A673 (cell line): ENCODE measurements at regions not wholly inside any gene's neighbourhood (a gene's known extent, or its start where the extent isn't known, plus 50 kb on each side); places are given as distances from the start of the nearest gene placed in this dataset.

Experiments used
- BruUV-seq: library from RNA; stranded (reverse); fragments of 400-500 nt; replicated peaks from 2 replicates; lab custom pipeline; 2021; lab: Mats Ljungman, UMichigan
- CTCF ChIA-PET: fragments of 300-600 bp; sonication (Branson Sonifier 250); formaldehyde crosslinking; loops from one replicate; lab custom pipeline; 2022; ENCODE audit warnings: antibody characterized with exemption; lab: Charles Lee
- POLR2A ChIA-PET: fragments of 300-600 bp; sonication (Branson Sonifier 250); formaldehyde crosslinking; loops from one replicate; lab custom pipeline; 2022; ENCODE audit warnings: antibody characterized with exemption; ENCODE audit not compliant: low non-redundant PET; lab: Charles Lee
- DNase-seq: peaks from one replicate; pipeline ENCODE4 v3.0.0-alpha.2; 2015; ENCODE audit warnings: low spot score
- H3K27ac ChIP-seq: fragments of 200-600 bp; sonication (generic); 2 replicates; pipeline ENCODE4 v1.5.1; 2016; ENCODE audit warnings: mixed run types, low read depth, mild to moderate bottlenecking, mixed read lengths, antibody characterized with exemption, low read length; ENCODE audit not compliant: poor library complexity, severe bottlenecking
- H3K27me3 ChIP-seq: fragments of 200-600 bp; sonication (generic); replicated peaks from 2 replicates; pipeline ENCODE4 v1.6.1; 2017; ENCODE audit warnings: mixed run types, low read depth, mild to moderate bottlenecking, mixed read lengths, antibody characterized with exemption, low read length; ENCODE audit not compliant: insufficient read depth, poor library complexity
- H3K36me3 ChIP-seq: fragments of 200-600 bp; sonication (generic); 2 replicates; pipeline ENCODE4 v1.6.1; 2016; ENCODE audit warnings: mixed run types, mild to moderate bottlenecking, mixed read lengths, antibody characterized with exemption, low read length; ENCODE audit not compliant: insufficient read depth, poor library complexity, severe bottlenecking
- H3K4me1 ChIP-seq: fragments of 200-600 bp; sonication (generic); 2 replicates; pipeline ENCODE4 v1.6.1; 2017; ENCODE audit warnings: mixed run types, mild to moderate bottlenecking, mixed read lengths, antibody characterized with exemption, low read length; ENCODE audit not compliant: insufficient read depth, poor library complexity, severe bottlenecking
- H3K4me3 ChIP-seq: fragments of 200-600 bp; sonication (generic); 2 replicates; pipeline ENCODE4 v1.5.1; 2016; ENCODE audit warnings: low read depth, mixed run types, mild to moderate bottlenecking, mixed read lengths, low read length; ENCODE audit not compliant: poor library complexity, severe bottlenecking
- H3K9me3 ChIP-seq: fragments of 200-600 bp; sonication (generic); 2 replicates; pipeline ENCODE4 v1.6.1; 2016; ENCODE audit warnings: mixed run types, low read depth, mild to moderate bottlenecking, mixed read lengths, antibody characterized with exemption, low read length; ENCODE audit not compliant: poor library complexity, severe bottlenecking
- CTCF ChIP-seq: fragments of 300-800, 200-600 bp; sonication (generic); conservative IDR thresholded peaks from 2 replicates; pipeline ENCODE4 v1.5.1; 2017; ENCODE audit warnings: low read depth, mild to moderate bottlenecking, antibody characterized with exemption, low read length, moderate library complexity, mixed read lengths
- EZH2 ChIP-seq: fragments of 200-600 bp; sonication (generic); IDR thresholded peaks from 2 replicates; pipeline ENCODE4 v1.6.1; 2017; ENCODE audit warnings: borderline replicate concordance, low read depth, mild to moderate bottlenecking, mixed read lengths, antibody characterized with exemption, low read length; ENCODE audit not compliant: poor library complexity, severe bottlenecking
- intact Hi-C: fragments of 100-400 bp; cut with micrococcal nuclease; formaldehyde crosslinking; loops from one replicate; pipeline ENCODE4 v1.10.0; 2022; ENCODE audit not compliant: unreplicated experiment

GRCh38 chrX:13404364-13404763, 84.5 kb upstream of the ATXN3L start:
- Histone ChIP-seq H3K36me3 (no peaks in the 10 kb centered on the region), H3K9me3 (no peaks in the 10 kb centered on the region), H3K4me3 (no peak overlapping the region), H3K27me3 (no peaks in the 10 kb centered on the region), H3K4me1 (no peaks in the 10 kb centered on the region), H3K27ac (no peak overlapping the region)
- CTCF ChIA-PET, result no interaction called here
- no TSS peak for BruUV-seq
- POLR2A ChIA-PET, result no interaction called here
- intact Hi-C loops, result no loop called here
- no peak for DNase-seq
- TF ChIP-seq CTCF, result no peak
- no peak for TF ChIP-seq EZH2

- Histone ChIP-seq H3K4me3 (no peak overlapping the region), H3K27ac (no peak overlapping the region), H3K27me3 (no peaks in the 10 kb centered on the region), H3K9me3 (no peaks in the 10 kb centered on the region), H3K4me1 (no peaks in the 10 kb centered on the region), H3K36me3 (no peaks in the 10 kb centered on the region)
- POLR2A ChIA-PET, result no interaction called here
- intact Hi-C loops, result no loop called here
- TF ChIP-seq EZH2 (no peak), CTCF (no peak)
- no peak for DNase-seq
- CTCF ChIA-PET, result no interaction called here
- BruUV-seq, result no TSS peak
These were observed 81.9 kb upstream of the ATXN3L start for GRCh38 chrX:13401724-13402123.

GRCh38 chrX:13398839-13399238, 79.0 kb upstream of the ATXN3L start:
- intact Hi-C loops, result no loop called here
- H3K4me1 ChIP-seq, result no peaks in the 10 kb centered on the region
- no peaks in the 10 kb centered on the region for H3K36me3 ChIP-seq
- TF ChIP-seq CTCF (no peak), EZH2 (no peak)
- POLR2A ChIA-PET, result no interaction called here
- H3K4me3 ChIP-seq, result no peak overlapping the region
- H3K9me3 ChIP-seq, result no peaks in the 10 kb centered on the region
- DNase-seq, result no peak
- CTCF ChIA-PET, result no interaction called here
- H3K27me3 ChIP-seq, result no peaks in the 10 kb centered on the region
- H3K27ac ChIP-seq, result no peak overlapping the region
- no TSS peak for BruUV-seq
